ENCODE measurements at regions not wholly inside any gene's neighbourhood (a gene's known extent, or its start where the extent isn't known, plus 50 kb on each side); places are given as distances from the start of the nearest gene placed in this dataset.

DNA sequence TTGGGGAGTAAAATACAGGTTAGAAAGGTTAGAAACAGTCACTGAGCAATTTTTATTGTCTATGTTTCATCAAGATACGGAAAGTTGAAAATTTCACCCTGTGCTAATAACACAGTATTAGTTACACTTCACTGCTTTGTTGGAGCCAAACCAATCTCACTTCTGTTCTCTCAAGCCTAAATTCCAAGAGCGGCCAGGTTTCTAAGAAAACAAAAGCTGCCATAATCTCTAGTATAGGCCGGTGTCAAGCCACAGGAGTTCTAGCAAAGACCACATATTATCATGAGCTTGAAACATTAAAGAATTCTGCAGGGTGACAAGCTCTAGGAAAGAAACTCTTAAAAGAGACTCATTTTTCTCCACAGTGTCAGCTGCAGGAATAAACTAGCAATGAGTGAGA is 128.7 kb downstream of the TXNL1 start:
- no peak for TF ChIP-seq EZH2 (IDR thresholded peaks at IDR 0.05; ENCODE audit: low read length, missing control alignments)
- TF ChIP-seq, protein P1, sequence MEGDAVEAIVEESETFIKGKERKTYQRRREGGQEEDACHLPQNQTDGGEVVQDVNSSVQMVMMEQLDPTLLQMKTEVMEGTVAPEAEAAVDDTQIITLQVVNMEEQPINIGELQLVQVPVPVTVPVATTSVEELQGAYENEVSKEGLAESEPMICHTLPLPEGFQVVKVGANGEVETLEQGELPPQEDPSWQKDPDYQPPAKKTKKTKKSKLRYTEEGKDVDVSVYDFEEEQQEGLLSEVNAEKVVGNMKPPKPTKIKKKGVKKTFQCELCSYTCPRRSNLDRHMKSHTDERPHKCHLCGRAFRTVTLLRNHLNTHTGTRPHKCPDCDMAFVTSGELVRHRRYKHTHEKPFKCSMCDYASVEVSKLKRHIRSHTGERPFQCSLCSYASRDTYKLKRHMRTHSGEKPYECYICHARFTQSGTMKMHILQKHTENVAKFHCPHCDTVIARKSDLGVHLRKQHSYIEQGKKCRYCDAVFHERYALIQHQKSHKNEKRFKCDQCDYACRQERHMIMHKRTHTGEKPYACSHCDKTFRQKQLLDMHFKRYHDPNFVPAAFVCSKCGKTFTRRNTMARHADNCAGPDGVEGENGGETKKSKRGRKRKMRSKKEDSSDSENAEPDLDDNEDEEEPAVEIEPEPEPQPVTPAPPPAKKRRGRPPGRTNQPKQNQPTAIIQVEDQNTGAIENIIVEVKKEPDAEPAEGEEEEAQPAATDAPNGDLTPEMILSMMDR (conservative IDR thresholded peaks at IDR 0.05 in 1 of 2, IDR thresholded peaks at IDR 0.05 in 1 of 2; ENCODE audit: low read depth in 1 of 2, low read length in 2 of 2), result no peak

All from fibroblast of lung (primary cell).